Left renal pelvis (tissue), 4 donors: ENCODE measurements at regions not wholly inside any gene's neighbourhood (a gene's known extent, or its start where the extent isn't known, plus 50 kb on each side); places are given as distances from the start of the nearest gene placed in this dataset.
"Not testable (repeated sequence)": the region's sequence is repeated elsewhere in the genome, so short reads cannot be mapped to it uniquely, and the experiment has no call there.

Experiments used
- DNase-seq, 4 donors: peaks; one replicate each; pipeline ENCODE4 v3.0.0-alpha.2; 2013; ENCODE audit warnings: low read depth in 4 of 4, low spot score in 3 of 4

DNA sequence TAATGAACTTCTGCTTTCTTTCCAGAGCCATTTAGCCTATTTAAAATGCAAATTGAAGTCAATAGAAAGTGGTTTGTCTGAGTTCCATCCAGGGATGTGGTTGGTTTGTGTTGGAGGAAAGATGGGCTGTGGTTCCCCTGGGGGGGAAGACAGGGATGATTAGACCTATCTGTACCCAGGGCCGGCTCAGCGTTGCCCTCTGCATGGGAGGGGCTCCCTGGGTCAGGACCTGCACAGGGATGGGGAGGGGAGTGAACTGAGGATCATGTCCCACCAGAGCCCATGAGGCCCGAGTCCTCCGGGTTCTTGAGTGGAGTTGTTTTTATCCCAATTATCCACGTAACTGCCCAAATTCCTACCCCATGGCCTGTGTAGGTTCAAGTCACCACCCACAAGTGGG, 76.9 kb upstream of the SFSWAP start:
- DNase-seq = no peak

- DNase-seq = not testable (repeated sequence)
These were observed 75.9 kb upstream of the SFSWAP start for GRCh38 chr12:131635012-131635411.

DNA sequence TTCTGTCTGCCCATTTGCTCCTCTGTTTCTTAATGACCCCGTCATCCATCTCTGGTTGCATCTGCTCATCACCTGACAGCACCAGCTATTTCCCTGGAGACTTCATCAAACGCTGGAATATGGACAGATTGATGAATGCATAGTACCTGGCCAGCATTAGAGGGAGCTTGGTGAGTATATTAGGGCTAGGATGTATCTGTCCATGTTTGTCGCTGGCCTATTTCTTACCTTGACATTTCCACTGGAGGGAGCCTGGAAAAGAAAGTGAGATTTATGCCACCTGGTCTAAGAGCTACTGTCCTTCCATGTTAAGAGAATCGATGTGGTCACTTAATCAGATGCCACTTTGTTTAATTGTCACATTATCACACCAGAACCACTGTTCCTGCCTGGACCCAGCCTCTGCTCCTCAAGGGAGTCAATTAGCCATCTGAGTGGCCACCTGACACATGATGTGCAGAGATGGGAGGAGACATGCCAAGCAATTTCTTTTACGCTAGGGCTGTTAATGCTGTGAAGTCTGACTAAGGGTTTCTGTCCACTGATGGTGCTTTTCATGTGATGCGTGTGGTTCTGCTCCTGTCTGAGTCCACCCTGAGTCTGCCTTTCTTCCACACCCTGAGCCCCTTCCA, 75.3 kb upstream of the SFSWAP start:
- no peak for DNase-seq

GRCh38 chr12:131636266-131636665, 74.6 kb upstream of the SFSWAP start:
- DNase-seq = no peak

GRCh38 chr12:131636940-131637750, 73.7 kb upstream of the SFSWAP start:
- DNase-seq = no peak

GRCh38 chr12:131637986-131638385, 72.9 kb upstream of the SFSWAP start:
- DNase-seq = no peak

- no peak for DNase-seq
These were observed 71.5 kb upstream of the SFSWAP start for GRCh38 chr12:131639270-131639940.

- DNase-seq = no peak
These were observed 70.4 kb upstream of the SFSWAP start for GRCh38 chr12:131640525-131640924.

DNA sequence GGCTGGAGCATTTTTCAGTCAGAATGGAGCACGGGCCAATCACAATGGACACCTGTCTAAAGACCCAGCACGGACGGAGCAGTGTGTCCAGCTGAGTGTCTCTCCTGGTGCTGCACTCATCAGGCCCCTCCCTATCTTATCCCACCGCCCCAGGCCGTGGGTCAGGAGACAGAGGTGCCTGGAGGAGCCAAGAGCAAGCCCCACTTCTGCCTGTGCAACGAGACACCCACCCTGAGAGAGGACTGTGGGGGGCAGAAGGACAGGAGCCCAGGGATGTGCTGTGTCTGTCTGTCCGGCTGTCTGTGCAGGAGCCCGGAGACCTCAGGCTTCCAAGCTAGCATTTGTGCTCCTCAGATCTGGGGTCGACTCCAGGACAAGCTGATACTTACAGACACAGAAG, 69.6 kb upstream of the SFSWAP start:
- DNase-seq = no peak

DNA sequence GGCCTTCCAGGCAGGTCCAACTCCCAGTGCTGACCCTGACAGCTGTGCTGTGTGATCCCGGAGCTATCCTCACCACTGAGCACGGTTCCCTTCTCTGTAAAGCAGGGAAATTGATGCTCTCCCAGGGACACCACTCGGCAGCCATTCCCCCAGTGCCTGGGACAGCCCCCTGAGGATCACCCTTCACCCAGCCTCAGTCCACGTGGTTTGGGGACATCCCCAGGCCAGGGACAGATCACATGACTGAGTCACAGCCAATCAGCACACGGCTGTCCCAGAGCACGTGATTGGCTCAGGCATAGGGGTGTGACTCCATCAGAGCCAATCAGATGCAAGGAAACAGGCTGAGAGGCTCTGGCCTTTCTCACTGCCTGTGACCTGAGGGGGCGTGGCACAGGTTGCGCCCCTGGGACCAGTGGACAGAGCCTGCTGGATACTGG, 68.8 kb upstream of the SFSWAP start:
- DNase-seq = no peak

DNA sequence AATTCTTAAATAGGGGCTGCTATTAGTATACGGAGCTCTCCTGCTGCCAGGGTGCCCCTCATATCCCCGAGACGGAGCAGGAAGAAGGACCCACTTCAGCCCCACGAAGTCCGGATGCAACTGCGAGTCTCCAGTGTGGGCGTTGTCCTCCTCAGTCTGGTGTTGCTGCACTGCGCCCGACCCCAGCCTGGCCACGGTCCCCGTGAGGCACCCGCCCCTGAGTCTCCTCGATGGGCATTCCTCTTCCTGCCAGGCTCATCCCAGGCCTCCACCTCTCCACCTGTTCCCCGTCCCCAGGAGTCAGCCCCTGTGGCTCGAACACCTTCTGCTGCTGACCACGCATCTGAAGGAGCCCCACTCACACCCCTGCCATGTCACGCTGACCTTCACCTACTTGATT, 68.1 kb upstream of the SFSWAP start:
- DNase-seq = no peak

DNA sequence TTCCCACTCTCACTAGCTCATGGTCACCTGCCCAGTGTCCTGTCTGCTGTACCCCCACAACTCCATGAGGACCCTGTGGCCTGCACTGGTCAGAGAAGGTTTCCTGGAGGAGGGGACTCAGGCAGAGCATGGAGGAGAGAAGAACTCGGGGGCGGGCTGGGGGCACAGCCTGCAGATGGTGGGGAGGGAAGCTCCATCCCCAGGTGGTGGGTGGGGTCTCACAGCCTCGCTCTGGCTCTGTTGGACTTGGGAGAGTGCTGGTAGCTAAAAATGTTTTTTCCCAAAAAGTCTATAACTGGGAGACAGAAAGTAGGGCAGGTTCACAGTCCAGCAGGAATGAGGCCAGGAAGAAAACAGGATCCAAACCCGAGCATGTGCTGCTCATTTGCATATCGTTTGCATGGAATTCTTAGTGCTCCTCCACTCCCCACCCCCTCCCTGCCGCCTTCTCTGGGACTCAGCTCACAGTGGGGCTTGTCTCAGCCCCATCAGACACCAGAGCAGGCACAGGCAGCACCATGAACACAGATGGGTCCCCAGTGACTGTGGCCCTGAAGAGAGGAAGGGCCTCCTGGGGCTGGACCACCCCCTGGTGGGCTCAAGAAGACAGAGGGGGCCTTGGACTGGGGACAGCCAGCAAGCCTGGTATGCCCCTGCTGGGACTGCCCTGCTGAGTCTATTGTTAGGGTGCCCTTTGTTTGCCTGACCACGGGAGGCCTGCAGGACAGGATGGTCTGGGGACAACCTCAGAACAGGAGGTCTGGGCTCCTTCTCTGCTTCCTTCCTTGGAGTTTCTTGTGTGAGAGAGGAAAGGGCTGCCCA, 67.0 kb upstream of the SFSWAP start:
- DNase-seq = no peak

- DNase-seq = no peak
These were observed 66.4 kb upstream of the SFSWAP start for GRCh38 chr12:131644481-131644880.

GRCh38 chr12:131644917-131645316, 66.0 kb upstream of the SFSWAP start:
- not testable (repeated sequence) for DNase-seq

DNA sequence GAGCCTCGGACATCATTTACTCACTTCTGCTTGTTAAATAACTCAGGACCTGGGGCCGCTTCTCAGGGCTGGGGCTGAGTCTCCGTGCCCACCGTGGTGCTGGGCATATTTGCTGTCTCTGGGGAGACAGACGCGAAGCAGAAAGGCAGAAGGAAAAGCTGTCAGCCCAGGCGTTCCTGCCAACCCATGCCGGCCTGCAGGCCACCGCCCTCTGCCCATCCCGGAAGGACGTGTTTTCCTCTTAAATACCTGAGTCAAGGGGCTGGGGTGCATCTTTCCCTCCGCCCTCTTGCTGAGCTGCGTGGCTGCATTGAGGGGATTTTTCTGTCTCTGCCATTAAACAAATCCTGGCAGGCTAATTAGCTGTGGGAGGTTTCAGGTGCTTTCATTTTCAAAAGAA, 65.3 kb upstream of the SFSWAP start:
- not testable (repeated sequence) for DNase-seq

DNA sequence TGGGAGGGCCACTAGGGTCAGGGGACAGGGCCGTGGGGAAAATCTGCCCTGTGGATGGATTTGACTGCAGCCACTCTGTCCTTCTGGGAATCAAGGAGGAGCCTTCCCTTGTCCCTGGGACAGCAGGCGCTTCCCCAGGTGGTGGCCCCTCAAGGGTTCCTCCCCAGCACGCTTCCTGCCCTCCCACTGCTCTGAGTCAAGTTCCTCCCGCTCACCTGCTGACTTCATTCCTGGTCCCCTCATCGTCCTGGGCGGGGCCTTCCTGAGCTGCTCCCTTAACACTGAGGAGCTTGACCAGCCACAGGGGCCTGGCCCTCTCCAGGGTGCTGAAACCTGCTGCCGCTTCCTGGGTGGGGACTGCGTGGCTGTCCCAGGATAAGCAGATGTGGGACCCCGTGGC, 64.4 kb upstream of the SFSWAP start:
- DNase-seq = not testable (repeated sequence)

DNA sequence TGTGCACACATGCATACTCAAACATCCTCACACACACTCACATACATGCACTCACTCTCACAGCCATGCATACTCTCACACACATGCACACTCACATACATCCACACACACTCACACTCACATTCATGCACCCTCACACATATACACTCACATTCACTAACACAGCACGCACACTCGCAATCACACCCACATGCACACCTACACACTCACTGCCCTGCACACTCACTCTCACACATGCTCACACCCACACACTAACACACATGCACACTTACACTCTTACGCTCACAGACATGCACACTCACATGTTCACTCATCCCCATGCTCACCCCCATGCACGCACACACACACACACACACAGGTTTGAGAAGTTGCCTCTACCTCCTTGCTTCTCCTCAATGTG, 63.2 kb upstream of the SFSWAP start:
- DNase-seq = no peak

DNA sequence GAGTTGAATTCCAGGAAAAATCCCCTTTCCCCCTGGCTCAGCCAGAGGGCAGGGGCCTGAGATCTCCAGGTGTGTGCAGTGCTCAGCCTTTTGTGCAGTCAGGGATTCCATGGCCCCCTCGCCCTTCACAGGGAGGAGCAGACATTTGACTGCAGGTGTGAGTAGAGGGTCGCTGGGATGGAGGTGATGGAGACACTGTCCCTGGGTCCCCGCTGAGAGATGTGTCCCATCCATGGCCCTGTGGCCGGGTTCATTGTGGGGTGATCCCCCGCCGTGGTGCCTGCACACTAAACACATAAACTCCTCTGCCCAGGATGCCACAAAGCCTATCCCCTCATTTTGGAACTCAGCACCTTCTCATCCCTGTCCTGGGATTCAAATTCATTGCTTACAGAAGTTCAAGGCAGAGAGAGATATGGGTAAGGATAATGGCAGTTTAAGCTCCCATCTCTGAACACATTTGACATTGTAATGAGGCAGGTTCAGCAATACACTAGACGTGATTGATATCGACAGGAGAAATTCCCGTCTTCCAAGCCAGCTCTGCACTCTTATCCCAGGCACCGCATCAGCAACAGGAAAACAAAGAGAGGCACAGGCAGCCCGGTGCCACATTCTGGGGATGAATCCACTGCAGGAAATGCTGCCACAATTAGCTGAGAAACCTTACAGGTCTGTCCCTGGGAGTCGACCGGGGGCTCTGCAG, 55.3 kb upstream of the SFSWAP start:
- not testable (repeated sequence) for DNase-seq

DNA sequence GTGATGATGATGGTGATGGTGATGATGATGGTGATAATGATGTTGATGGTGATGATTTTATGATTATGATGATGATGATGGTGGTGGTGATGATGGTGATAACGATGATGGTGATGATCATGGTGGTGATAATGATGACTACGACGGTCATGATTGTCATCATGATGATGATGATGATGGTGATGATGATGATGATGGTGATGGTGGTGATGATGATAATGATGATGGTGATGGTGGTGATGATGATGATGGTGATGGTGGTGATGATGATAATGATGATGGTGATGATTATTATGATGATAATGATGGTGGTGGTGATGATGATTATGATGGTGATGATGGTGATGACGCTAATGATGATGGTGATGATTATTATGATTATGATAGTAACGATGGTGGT, 54.1 kb upstream of the SFSWAP start:
- not testable (repeated sequence) for DNase-seq

DNA sequence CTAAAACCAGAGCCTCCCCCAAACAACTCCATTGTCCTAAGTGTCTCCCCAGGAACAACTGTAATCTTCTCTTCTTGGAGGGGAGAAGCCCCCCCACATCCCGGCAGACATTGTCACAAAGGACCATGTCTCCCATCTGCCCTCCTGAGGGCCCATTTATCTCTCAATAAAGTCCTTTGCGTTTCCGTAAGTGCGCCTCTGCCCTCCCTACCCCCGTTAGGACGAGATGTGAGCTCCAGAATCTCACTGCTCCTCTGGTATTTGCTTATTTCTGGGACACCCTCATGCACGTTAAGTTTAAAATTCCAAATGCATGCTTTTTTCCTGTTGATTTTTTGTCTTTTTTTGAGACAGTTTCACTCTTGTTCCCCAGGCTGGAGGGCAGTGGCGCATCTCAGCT, 52.3 kb upstream of the SFSWAP start:
- not testable (repeated sequence) for DNase-seq
